Dendritic cell treated with granulocyte-macrophage colony-stimulating factor and Interleukin-4, amounts not matched to agents 40 ng/mL and 50 ng/mL, for 4 days (primary cell): ENCODE measurements at regions not wholly inside any gene's neighbourhood (a gene's known extent, or its start where the extent isn't known, plus 50 kb on each side); places are given as distances from the start of the nearest gene placed in this dataset.

Experiments
- H3K27ac Mint-ChIP-seq: one replicate; pipeline ENCODE4 v1.8.0; 2022; ENCODE audit warnings: mild to moderate bottlenecking, mixed read lengths
- H3K27me3 Mint-ChIP-seq: one replicate; pipeline ENCODE4 v1.8.0; 2022; ENCODE audit warnings: mild to moderate bottlenecking, mixed read lengths
- H3K36me3 Mint-ChIP-seq: one replicate; pipeline ENCODE4 v1.8.0; 2022; ENCODE audit warnings: low read depth, mixed read lengths
- H3K4me1 Mint-ChIP-seq: one replicate; pipeline ENCODE4 v1.8.0; 2022; ENCODE audit warnings: low read depth, mixed read lengths
- H3K4me3 Mint-ChIP-seq: one replicate; pipeline ENCODE4 v1.8.0; 2022; ENCODE audit warnings: mild to moderate bottlenecking, moderate library complexity, mixed read lengths
- H3K9me3 Mint-ChIP-seq: one replicate; pipeline ENCODE4 v1.8.0; 2022; ENCODE audit warnings: mixed read lengths
- intact Hi-C: fragments of 100-400 bp; cut with micrococcal nuclease; formaldehyde crosslinking; loops from one replicate; pipeline ENCODE4 v1.15.0; 2022

DNA sequence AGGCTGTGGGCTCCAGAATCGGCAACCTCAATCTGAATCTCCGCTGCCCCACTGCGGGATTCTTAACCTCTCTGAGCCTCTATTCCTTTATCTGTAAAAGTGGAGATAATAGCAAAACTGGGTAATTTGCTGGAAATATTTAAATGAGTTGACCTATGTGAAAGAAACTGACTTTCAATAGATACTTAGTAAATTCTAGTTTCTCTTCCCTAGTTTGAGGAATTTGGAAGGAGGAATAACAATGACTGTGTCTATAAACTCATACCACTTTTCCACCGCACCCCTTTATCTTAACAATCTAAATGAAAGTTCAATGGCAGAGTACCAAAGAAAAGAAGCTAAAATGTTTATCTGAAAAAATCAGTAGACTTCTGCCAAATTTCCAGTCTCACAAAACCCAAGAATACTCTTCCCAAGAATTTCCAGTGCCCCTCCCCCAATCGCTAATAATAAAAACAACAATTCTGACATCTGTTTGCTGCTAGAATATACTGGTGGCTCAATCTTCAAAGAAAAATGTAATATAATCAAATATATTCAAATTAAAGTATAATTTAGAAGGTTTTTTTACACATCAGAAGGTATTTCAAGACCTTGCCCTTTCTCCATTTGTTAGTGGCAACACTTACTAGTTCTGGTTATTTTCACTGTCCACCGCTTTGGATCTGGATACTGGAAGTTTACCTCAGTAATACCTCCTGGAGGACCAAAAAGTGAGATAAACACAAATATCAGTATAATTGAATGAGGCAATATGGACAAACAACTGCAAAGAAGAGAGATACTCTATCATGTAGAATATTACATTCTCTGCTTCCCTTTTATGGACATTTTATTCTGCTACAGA is 171.2 kb downstream of the LTN1 start:
- Mint-ChIP-seq H3K27ac (no peak overlapping the region), H3K36me3 (no peaks in the 10 kb centered on the region), H3K4me3 (no peak overlapping the region), H3K9me3 (no peaks in the 10 kb centered on the region), H3K4me1 (no peaks in the 10 kb centered on the region), H3K27me3 (no peaks in the 10 kb centered on the region)
- intact Hi-C loops, result no loop called here

DNA sequence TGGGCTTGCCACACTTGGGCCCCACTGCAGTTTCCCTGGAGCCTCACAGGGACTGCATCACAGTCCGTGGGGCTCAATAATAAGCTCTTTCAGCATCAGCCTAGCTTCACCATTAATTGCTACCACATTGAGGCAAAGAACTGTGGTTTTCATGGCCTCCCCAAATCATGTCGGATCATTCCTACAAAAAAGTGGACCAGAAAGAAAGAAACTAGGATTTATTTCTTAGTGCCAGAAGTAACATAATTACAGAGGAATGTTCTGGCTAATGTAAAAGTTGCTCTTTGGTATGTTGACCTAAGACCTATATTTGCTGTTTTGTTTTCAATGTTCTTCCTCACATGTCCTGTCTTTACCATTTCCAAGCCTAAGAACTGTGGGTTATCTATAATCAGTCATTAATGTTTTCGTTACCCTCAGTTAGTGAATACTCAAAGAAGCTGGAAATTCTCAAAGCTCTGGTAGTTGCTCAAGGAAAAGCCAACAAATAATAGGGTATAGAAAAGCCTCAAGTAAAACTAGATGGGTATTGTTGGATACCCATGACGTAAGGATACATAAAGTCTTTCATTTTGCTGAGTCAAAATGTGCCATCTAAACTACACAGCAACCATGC is 173.9 kb downstream of the LTN1 start:
- H3K4me3 Mint-ChIP-seq, result no peak overlapping the region
- no peaks in the 10 kb centered on the region for H3K4me1 Mint-ChIP-seq
- no peak overlapping the region for H3K27ac Mint-ChIP-seq
- H3K9me3 Mint-ChIP-seq, result peaks cover 8% of the 10 kb centered on the region
- no peaks in the 10 kb centered on the region for H3K27me3 Mint-ChIP-seq
- intact Hi-C loops, result no loop called here
- H3K36me3 Mint-ChIP-seq, result no peaks in the 10 kb centered on the region

DNA sequence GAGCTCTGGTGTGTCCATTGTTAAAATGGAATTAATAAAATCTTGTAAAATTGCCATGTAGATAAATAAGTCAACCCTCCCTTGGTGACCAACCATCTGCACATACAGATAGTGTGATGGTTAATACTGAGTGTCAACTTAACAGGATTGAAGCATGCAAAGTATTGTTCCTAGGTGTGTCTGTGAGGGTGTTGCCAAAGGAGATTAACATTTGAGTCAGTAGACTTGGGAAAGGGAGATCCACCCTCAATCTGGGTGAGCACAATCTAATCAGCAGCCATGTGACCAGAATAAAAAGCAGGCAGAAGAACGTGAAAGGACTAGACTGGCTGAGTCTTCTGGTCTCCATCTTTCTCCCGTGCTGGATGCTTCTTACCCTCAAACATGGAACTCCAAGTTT is 174.8 kb downstream of the LTN1 start:
- Mint-ChIP-seq H3K27ac (no peak overlapping the region), H3K27me3 (no peaks in the 10 kb centered on the region), H3K36me3 (no peaks in the 10 kb centered on the region), H3K9me3 (peaks cover 14% of the 10 kb centered on the region), H3K4me1 (no peaks in the 10 kb centered on the region), H3K4me3 (no peak overlapping the region)
- intact Hi-C loops, result no loop called here

DNA sequence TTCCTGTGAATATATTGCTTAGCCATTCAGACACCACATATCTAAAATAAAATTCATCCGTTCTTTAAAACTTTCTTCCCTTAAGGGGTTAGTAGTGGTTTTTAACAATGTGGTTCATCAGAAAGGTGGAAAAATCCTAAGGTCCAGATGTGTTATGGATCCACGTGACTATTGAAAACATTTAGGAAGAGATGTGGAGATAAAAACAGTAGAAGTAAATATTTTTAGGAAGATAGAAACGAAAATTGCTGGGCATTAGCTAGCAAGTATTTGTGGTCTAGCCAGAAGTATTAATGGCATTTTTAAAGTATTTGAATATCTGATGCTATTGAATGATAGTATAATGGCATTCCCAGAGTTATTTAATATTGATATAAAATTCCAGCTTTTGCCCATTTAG is 180.8 kb downstream of the LTN1 start:
- intact Hi-C loops, result no loop called here
- H3K4me3 Mint-ChIP-seq, result no peak overlapping the region
- peaks cover 39% of the 10 kb centered on the region for H3K9me3 Mint-ChIP-seq
- H3K36me3 Mint-ChIP-seq, result no peaks in the 10 kb centered on the region
- H3K4me1 Mint-ChIP-seq, result no peaks in the 10 kb centered on the region
- no peak overlapping the region for H3K27ac Mint-ChIP-seq
- H3K27me3 Mint-ChIP-seq, result no peaks in the 10 kb centered on the region

DNA sequence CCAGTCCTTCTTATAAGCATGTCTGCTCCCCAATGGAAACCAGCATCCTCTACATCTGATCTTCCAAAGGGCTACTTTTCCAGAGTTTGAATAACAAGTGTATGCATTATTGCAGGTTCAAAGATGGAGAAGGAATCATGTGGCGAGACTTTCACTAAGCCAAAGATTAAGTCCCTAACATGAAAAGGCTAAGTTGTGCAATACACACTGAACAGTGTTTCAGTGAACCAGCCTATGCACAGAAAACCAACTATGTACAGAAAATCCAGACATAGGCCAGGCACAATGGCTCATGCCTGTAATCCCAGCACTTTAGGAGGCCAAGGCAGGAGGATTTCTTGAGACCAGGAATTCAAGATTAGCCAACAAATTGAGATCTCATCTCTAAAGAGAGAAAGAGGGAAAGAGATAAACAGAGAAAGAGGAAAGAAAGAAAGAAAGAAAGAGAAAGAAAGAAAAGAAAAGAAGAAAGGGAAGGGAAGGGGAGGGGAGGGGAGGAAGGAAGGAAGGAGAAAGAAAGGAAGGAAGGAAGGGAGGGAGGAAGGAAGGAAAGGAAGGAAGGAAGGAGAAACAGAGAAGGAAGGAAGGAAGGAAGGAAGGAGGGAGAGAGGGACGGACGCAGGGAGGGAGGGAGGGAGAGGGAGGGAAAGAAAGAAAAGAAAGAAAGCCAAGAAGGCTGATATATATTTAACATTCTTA is 181.7 kb downstream of the LTN1 start:
- intact Hi-C loops, result no loop called here
- H3K9me3 Mint-ChIP-seq, result peaks cover 41% of the 10 kb centered on the region
- no peaks in the 10 kb centered on the region for H3K27me3 Mint-ChIP-seq
- no peaks in the 10 kb centered on the region for H3K36me3 Mint-ChIP-seq
- no peaks in the 10 kb centered on the region for H3K4me1 Mint-ChIP-seq
- H3K27ac Mint-ChIP-seq, result no peak overlapping the region
- H3K4me3 Mint-ChIP-seq, result no peak overlapping the region

DNA sequence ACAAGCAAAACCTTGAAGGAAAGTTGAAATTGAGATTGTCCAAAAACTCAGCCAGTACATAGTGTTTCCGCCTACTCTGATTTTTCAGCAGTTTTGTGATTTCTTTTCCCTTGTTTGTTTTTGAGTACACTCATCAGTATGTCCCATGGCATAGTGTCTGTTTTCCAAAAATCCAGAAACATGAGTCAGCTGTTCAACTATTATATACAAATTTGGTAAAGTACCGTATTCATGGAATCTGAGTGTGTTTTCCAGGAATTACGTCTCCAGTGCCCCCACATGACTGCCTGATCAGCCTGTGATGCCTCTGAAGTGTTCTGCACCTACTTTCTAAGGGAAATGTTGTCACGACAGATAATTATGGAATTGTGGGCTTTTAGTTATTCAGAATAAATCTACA is 186.8 kb downstream of the LTN1 start:
- no peak overlapping the region for H3K4me3 Mint-ChIP-seq
- H3K9me3 Mint-ChIP-seq, result peaks cover 19% of the 10 kb centered on the region
- no peak overlapping the region for H3K27ac Mint-ChIP-seq
- no peaks in the 10 kb centered on the region for H3K36me3 Mint-ChIP-seq
- H3K4me1 Mint-ChIP-seq, result no peaks in the 10 kb centered on the region
- intact Hi-C loops, result no loop called here
- H3K27me3 Mint-ChIP-seq, result no peaks in the 10 kb centered on the region

DNA sequence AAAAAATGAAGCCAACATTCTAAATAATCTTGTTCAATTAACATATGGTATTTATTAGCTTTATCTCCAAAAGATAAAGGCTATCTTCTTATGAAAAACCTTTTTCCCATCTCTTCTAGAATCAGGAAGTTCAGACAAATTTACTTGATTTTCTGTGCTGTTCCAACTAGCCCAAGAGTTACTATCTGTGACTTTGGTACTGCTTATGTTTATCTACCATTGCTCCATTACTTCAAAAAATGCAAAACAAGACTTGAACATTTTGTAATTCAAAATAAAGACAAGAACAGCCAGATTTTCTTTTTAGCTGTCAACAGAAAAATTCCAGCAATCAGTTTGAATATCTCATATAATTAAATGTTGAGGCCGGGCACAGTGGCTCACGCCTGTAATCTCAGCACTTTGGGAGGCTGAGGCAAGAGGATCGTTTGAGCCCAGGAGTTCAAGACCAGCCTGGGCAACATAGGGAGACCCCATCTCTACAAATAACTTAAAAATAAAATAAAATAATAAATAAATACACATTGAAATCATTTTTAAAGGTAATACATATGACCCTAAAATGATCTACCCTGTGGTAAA is 188.5 kb downstream of the LTN1 start:
- no peaks in the 10 kb centered on the region for H3K36me3 Mint-ChIP-seq
- no peaks in the 10 kb centered on the region for H3K4me1 Mint-ChIP-seq
- no peaks in the 10 kb centered on the region for H3K27me3 Mint-ChIP-seq
- no peak overlapping the region for H3K4me3 Mint-ChIP-seq
- H3K27ac Mint-ChIP-seq, result no peak overlapping the region
- intact Hi-C loops, result no loop called here
- peaks cover 25% of the 10 kb centered on the region for H3K9me3 Mint-ChIP-seq

DNA sequence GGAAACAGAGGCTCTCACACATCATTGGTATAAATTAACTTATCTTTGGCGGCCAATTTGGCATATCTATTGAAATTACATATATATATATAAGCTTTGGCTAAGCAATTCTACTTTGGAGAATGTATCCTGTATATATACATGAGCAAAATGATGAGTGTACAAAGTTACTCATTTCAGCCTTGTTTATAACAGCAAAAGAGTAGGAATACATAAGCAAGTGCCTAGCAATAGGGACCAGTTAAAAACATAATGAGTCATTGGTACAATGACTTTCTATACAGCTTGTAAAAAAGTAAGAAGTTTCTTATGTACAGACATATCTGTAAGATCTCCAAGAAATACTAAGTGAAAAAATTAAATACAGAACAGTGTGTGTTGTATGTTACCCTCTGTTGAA is 190.8 kb downstream of the LTN1 start:
- no peaks in the 10 kb centered on the region for H3K4me1 Mint-ChIP-seq
- H3K36me3 Mint-ChIP-seq, result no peaks in the 10 kb centered on the region
- H3K9me3 Mint-ChIP-seq, result peaks cover 22% of the 10 kb centered on the region
- intact Hi-C loops, result no loop called here
- no peaks in the 10 kb centered on the region for H3K27me3 Mint-ChIP-seq
- no peak overlapping the region for H3K27ac Mint-ChIP-seq
- H3K4me3 Mint-ChIP-seq, result no peak overlapping the region

DNA sequence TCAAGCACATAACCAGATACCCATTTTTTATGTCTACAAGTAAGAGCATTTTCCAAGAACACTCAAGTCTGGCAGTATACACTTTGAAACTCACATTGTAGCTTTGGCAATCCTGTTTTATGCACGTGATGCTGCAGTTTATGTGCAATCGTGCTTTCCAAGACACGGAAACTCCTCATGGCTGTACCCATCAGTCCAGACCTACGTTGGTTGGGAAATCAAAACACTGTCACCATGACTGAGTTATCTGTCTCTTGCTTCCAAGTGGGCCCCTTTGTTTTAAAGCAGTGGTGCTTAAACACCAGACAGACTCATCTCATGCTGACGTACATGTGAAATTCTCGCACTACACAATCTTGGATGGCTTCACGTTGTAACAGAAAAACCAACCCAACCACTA is 192.8 kb downstream of the LTN1 start:
- no peaks in the 10 kb centered on the region for H3K4me1 Mint-ChIP-seq
- H3K36me3 Mint-ChIP-seq, result no peaks in the 10 kb centered on the region
- intact Hi-C loops, result no loop called here
- H3K27me3 Mint-ChIP-seq, result no peaks in the 10 kb centered on the region
- no peak overlapping the region for H3K27ac Mint-ChIP-seq
- peaks cover 20% of the 10 kb centered on the region for H3K9me3 Mint-ChIP-seq
- H3K4me3 Mint-ChIP-seq, result no peak overlapping the region

DNA sequence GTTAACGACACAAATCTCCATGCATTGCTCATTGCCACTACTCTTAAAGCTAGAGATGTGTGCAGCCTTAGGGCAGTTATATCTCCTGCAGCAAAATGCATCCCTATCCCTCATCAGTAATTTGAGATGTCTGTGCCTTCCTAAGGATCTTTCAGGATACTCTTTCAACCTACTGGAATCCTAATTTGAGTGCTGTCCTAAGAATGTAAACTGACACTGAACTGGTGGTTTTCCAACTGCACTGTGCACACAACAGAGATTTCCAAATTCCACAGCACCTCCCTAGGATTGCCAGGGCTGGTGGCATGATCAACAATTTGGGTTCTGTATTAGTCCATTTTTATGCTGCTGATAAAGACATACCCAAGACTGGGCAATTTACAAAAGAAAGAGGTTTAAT is 193.9 kb downstream of the LTN1 start:
- H3K4me1 Mint-ChIP-seq, result no peaks in the 10 kb centered on the region
- H3K36me3 Mint-ChIP-seq, result no peaks in the 10 kb centered on the region
- intact Hi-C loops, result no loop called here
- no peak overlapping the region for H3K4me3 Mint-ChIP-seq
- H3K27ac Mint-ChIP-seq, result no peak overlapping the region
- no peaks in the 10 kb centered on the region for H3K27me3 Mint-ChIP-seq
- peaks cover 20% of the 10 kb centered on the region for H3K9me3 Mint-ChIP-seq

DNA sequence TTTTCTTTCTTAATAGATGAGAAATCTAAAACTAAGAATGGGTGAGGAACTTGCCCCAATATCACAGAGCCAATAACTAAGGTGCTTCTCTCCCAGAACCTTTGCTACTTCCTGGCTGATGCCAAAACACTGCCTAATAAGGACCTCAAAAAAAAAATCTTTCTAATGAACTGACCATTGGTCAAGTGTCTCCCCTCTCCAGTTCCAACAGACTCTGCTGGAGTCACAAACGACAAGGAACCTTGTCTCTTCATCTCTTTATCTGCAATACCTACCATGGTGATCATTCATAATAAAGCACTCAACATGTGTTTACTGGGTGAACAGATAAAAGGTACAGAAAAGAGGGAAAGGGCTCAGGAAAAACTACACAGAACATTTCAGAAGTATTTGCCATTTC is 197.4 kb downstream of the LTN1 start:
- H3K27me3 Mint-ChIP-seq, result no peaks in the 10 kb centered on the region
- no peak overlapping the region for H3K4me3 Mint-ChIP-seq
- H3K9me3 Mint-ChIP-seq, result peaks cover 20% of the 10 kb centered on the region
- H3K4me1 Mint-ChIP-seq, result no peaks in the 10 kb centered on the region
- intact Hi-C loops, result no loop called here
- H3K36me3 Mint-ChIP-seq, result no peaks in the 10 kb centered on the region
- H3K27ac Mint-ChIP-seq, result no peak overlapping the region

DNA sequence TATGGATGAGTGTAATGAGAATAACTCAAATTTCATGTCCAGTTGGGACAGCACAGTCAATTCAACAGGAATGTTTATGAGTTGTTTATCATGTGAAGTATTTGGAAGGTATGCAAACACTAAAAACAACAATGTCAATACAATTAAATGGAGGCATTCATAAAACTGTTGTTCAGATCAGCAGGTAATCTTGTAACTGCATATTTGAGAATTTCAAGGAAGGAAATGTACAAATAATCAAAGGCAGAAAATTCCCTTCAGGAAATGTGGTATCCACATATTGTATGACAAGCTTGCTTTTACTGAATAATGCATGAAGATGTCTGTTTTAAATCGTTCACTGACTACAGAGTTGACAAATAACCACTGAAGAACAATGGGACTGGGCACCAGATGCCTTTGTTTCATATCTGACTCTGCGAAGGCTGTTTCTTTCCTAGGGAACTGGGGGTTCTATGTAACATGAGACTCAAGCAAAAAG is 198.3 kb downstream of the LTN1 start:
- H3K4me3 Mint-ChIP-seq, result no peak overlapping the region

DNA sequence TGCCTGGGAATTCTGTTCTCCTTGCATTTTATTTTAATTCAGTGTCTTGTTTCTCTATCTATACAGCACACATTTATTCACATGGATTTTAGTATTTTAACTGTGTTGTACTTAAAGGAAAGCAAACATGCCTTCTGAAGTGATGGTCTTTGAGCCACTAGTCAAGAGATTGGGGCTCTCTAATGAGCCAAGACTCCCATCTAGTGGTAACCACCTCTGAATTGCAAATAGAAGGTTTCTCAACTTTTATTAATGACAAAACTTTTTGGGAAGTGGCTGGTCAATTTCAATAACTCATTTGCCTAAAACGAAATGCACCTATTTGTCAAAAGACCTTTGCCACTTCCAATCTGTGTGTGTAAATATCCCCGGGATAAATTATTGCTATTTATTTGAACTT is 199.6 kb downstream of the LTN1 start:
- Mint-ChIP-seq H3K4me1 (no peaks in the 10 kb centered on the region), H3K36me3 (no peaks in the 10 kb centered on the region), H3K27me3 (no peaks in the 10 kb centered on the region), H3K9me3 (no peaks in the 10 kb centered on the region), H3K27ac (no peak overlapping the region), H3K4me3 (no peak overlapping the region)
- intact Hi-C loops, result no loop called here

More for the DNA sequence above, 198.3 kb downstream of the LTN1 start:
- intact Hi-C loops, result no loop called here
- Mint-ChIP-seq H3K4me1 (no peaks in the 10 kb centered on the region), H3K27ac (no peak overlapping the region), H3K36me3 (no peaks in the 10 kb centered on the region), H3K27me3 (no peaks in the 10 kb centered on the region), H3K9me3 (peaks cover 13% of the 10 kb centered on the region)
